Mammary epithelial cell (primary cell): ENCODE measurements at regions not wholly inside any gene's neighbourhood (a gene's known extent, or its start where the extent isn't known, plus 50 kb on each side); places are given as distances from the start of the nearest gene placed in this dataset.

Experiments
- EZH2 ChIP-seq: IDR thresholded peaks from 2 replicates; pipeline ENCODE4 v1.6.1; 2012; ENCODE audit warnings: low read length, inconsistent platforms, borderline replicate concordance
- TF ChIP-seq, protein P1 (sequence below), 2 donors: IDR thresholded peaks in 1 of 2; conservative IDR thresholded peaks in 1 of 2; 2 replicates each; pipeline ENCODE4 v1.5.1; 2011 to 2012; ENCODE audit warnings: inconsistent platforms in 2 of 2, low read length in 2 of 2, mild to moderate bottlenecking in 2 of 2, control low read depth in 1 of 2, low read depth in 1 of 2; ENCODE audit not compliant: insufficient read depth in 1 of 2; ENCODE audit errors: extremely low read depth in 1 of 2

- TF ChIP-seq, protein P1, sequence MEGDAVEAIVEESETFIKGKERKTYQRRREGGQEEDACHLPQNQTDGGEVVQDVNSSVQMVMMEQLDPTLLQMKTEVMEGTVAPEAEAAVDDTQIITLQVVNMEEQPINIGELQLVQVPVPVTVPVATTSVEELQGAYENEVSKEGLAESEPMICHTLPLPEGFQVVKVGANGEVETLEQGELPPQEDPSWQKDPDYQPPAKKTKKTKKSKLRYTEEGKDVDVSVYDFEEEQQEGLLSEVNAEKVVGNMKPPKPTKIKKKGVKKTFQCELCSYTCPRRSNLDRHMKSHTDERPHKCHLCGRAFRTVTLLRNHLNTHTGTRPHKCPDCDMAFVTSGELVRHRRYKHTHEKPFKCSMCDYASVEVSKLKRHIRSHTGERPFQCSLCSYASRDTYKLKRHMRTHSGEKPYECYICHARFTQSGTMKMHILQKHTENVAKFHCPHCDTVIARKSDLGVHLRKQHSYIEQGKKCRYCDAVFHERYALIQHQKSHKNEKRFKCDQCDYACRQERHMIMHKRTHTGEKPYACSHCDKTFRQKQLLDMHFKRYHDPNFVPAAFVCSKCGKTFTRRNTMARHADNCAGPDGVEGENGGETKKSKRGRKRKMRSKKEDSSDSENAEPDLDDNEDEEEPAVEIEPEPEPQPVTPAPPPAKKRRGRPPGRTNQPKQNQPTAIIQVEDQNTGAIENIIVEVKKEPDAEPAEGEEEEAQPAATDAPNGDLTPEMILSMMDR (conservative IDR thresholded peaks at IDR 0.05 in 1 of 2, IDR thresholded peaks at IDR 0.05 in 1 of 2; ENCODE audit: extremely low read depth in 1 of 2, insufficient read depth in 1 of 2, low read depth in 1 of 2, low read length in 2 of 2), result no peak
- TF ChIP-seq EZH2, result no peak
These were observed 262.4 kb downstream of the SS18 start for GRCh38 chr18:25827961-25828561.
